ENCODE measurements at regions not wholly inside any gene's neighbourhood (a gene's known extent, or its start where the extent isn't known, plus 50 kb on each side); places are given as distances from the start of the nearest gene placed in this dataset.

DNA sequence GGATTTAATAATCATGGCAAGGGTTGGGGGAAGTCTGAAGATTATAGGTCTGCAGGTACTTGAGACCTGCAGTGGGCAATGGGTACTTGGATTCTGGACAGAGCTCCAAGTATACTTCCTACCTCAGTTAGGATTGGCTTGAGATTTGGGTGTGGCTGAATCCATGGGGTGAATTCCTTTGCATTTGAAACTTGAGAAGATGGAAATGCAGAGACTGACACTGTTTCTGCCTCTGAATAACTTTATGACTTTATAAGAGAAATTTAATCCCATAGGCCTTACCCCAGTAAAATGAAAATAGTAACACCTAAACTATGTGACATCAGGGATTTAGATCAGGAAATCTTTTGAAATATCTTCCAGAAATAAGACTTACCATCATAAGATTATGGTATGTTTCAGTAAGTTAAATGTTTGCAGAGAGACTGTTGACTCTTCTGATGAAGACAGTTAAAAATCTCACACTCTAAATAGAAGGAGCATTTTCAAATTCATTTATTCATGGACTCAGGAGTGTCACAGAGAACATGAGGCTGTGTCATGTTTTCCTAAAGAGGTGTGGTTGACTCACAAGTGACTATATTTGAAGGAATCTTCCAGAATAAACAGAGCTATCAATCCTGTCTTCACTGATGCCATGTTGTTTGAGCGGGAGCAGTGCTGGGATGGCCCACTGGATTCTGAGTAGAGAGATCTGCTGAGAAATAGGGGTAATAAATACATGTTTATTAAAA, 513.5 kb upstream of the NR3C2 start:
- no peak for TF ChIP-seq EZH2 (IDR thresholded peaks at IDR 0.05; ENCODE audit: low read length)
- TF ChIP-seq, protein P1, sequence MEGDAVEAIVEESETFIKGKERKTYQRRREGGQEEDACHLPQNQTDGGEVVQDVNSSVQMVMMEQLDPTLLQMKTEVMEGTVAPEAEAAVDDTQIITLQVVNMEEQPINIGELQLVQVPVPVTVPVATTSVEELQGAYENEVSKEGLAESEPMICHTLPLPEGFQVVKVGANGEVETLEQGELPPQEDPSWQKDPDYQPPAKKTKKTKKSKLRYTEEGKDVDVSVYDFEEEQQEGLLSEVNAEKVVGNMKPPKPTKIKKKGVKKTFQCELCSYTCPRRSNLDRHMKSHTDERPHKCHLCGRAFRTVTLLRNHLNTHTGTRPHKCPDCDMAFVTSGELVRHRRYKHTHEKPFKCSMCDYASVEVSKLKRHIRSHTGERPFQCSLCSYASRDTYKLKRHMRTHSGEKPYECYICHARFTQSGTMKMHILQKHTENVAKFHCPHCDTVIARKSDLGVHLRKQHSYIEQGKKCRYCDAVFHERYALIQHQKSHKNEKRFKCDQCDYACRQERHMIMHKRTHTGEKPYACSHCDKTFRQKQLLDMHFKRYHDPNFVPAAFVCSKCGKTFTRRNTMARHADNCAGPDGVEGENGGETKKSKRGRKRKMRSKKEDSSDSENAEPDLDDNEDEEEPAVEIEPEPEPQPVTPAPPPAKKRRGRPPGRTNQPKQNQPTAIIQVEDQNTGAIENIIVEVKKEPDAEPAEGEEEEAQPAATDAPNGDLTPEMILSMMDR (optimal IDR thresholded peaks at IDR 0.05 in 1 of 3, IDR thresholded peaks at IDR 0.05 in 1 of 3, conservative IDR thresholded peaks at IDR 0.05 in 1 of 3; ENCODE audit: extremely low read depth in 1 of 3, insufficient read depth in 2 of 3, low read length in 3 of 3), result no peak
